Smooth muscle cell (in vitro differentiated cells): ENCODE measurements at regions not wholly inside any gene's neighbourhood (a gene's known extent, or its start where the extent isn't known, plus 50 kb on each side); places are given as distances from the start of the nearest gene placed in this dataset.

Source experiments
- DNase-seq: peaks from one replicate; lab custom pipeline; 2025; ENCODE audit not compliant: unreplicated experiment; lab: John Stamatoyannopoulos, UW
- H2AFZ ChIP-seq: fragments of 200-600 bp; sonication (generic); 2 replicates; pipeline ENCODE4 v1.6.0; 2016; ENCODE audit warnings: antibody characterized with exemption, low read depth, mild to moderate bottlenecking
- H3F3A ChIP-seq: fragments of 200-600 bp; sonication (generic); 2 replicates; pipeline ENCODE4 v1.6.0; 2017; ENCODE audit warnings: antibody characterized with exemption, low read depth
- H3K27ac ChIP-seq: fragments of 200-600 bp; sonication (generic); 2 replicates; pipeline ENCODE4 v1.5.1; 2016; ENCODE audit warnings: low read depth, mild to moderate bottlenecking
- H3K27me3 ChIP-seq: fragments of 200-600 bp; sonication (generic); 2 replicates; pipeline ENCODE4 v1.6.1; 2016; ENCODE audit warnings: low read depth, mild to moderate bottlenecking
- H3K36me3 ChIP-seq: fragments of 200-600 bp; sonication (generic); 2 replicates; pipeline ENCODE4 v1.5.1; 2016; ENCODE audit warnings: low read depth
- H3K4me1 ChIP-seq: fragments of 200-600 bp; sonication (generic); 2 replicates; pipeline ENCODE4 v1.5.1; 2016; ENCODE audit warnings: low read depth
- H3K4me2 ChIP-seq: fragments of 200-600 bp; sonication (generic); 2 replicates; pipeline ENCODE4 v1.6.0; 2016; ENCODE audit warnings: mild to moderate bottlenecking
- H3K4me3 ChIP-seq: fragments of 200-600 bp; sonication (generic); 2 replicates; pipeline ENCODE4 v1.5.1; 2016; ENCODE audit warnings: mild to moderate bottlenecking
- H3K79me2 ChIP-seq: fragments of 200-600 bp; sonication (generic); 2 replicates; pipeline ENCODE4 v1.6.0; 2016; ENCODE audit warnings: low read depth, mild to moderate bottlenecking
- H3K9ac ChIP-seq: fragments of 200-600 bp; sonication (generic); 2 replicates; pipeline ENCODE4 v1.6.0; 2016; ENCODE audit warnings: low read depth
- H3K9me3 ChIP-seq: fragments of 200-600 bp; sonication (generic); replicated peaks from 2 replicates; pipeline ENCODE4 v1.5.1; 2016; ENCODE audit warnings: low read depth
- H4K20me1 ChIP-seq: fragments of 200-600 bp; sonication (generic); 2 replicates; pipeline ENCODE4 v1.6.0; 2016; ENCODE audit warnings: low read depth
- WGBS: methylation state at CpG from one replicate; pipeline ENCODE4 v1.1.7; 2016; ENCODE audit warnings: low lambda C conversion rate; 5-methylcytosine and 5-hydroxymethylcytosine counted together
- TF ChIP-seq, protein P1 (sequence below): fragments of 200-600 bp; sonication (generic); IDR thresholded peaks from 2 replicates; pipeline ENCODE4 v1.5.1; 2017; ENCODE audit warnings: borderline replicate concordance, mild to moderate bottlenecking, antibody characterized with exemption; ENCODE audit not compliant: insufficient read depth, poor library complexity, severe bottlenecking

GRCh38 chr4:4759883-4760282, 99.6 kb upstream of the MSX1 start:
- Histone ChIP-seq H3K79me2 (no peaks in the 10 kb centered on the region), H2AFZ (no peak overlapping the region), H3K4me3 (no peak overlapping the region), H3K27ac (no peak overlapping the region), H3K9me3 (no peaks in the 10 kb centered on the region), H3F3A (peaks cover 9% of the 10 kb centered on the region), H4K20me1 (no peaks in the 10 kb centered on the region), H3K4me2 (no peak overlapping the region), H3K4me1 (peaks cover 26% of the 10 kb centered on the region), H3K9ac (no peak overlapping the region), H3K27me3 (no peaks in the 10 kb centered on the region), H3K36me3 (no peaks in the 10 kb centered on the region)
- TF ChIP-seq, protein P1, sequence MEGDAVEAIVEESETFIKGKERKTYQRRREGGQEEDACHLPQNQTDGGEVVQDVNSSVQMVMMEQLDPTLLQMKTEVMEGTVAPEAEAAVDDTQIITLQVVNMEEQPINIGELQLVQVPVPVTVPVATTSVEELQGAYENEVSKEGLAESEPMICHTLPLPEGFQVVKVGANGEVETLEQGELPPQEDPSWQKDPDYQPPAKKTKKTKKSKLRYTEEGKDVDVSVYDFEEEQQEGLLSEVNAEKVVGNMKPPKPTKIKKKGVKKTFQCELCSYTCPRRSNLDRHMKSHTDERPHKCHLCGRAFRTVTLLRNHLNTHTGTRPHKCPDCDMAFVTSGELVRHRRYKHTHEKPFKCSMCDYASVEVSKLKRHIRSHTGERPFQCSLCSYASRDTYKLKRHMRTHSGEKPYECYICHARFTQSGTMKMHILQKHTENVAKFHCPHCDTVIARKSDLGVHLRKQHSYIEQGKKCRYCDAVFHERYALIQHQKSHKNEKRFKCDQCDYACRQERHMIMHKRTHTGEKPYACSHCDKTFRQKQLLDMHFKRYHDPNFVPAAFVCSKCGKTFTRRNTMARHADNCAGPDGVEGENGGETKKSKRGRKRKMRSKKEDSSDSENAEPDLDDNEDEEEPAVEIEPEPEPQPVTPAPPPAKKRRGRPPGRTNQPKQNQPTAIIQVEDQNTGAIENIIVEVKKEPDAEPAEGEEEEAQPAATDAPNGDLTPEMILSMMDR, result no peak
- DNase-seq, result no peak
- 29% methylated on average over 7 of the region's 7 CpGs for WGBS

DNA sequence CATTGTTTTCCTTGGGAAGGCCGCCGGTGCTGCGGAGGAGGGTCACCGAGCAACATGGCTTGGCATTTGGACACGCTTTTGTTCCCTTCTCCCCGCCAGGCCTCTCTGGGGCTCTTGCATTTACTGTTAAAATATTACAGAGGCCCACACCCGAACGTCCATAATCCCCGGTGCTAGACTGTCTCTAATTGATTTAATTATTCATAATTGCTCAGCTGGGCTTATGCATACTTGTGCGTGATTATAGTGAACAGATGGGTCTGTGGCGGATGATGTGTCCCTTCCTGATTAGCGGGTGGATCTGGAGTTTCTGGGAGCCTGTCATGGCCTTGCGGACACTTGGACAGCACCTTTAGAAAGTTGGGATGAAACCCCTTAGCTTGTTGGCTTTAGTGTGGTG, 100.2 kb upstream of the MSX1 start:
- Histone ChIP-seq H3K4me1 (peaks cover 26% of the 10 kb centered on the region), H3F3A (peaks cover 9% of the 10 kb centered on the region), H2AFZ (no peak overlapping the region), H3K36me3 (no peaks in the 10 kb centered on the region), H3K27me3 (no peaks in the 10 kb centered on the region), H3K9ac (no peak overlapping the region), H3K4me2 (no peak overlapping the region), H3K4me3 (no peak overlapping the region), H3K27ac (no peak overlapping the region), H4K20me1 (no peaks in the 10 kb centered on the region), H3K79me2 (no peaks in the 10 kb centered on the region), H3K9me3 (no peaks in the 10 kb centered on the region)
- DNase-seq, result no peak
- 84% methylated on average over 13 of the region's 13 CpGs for WGBS
- TF ChIP-seq, protein P1, result no peak

DNA sequence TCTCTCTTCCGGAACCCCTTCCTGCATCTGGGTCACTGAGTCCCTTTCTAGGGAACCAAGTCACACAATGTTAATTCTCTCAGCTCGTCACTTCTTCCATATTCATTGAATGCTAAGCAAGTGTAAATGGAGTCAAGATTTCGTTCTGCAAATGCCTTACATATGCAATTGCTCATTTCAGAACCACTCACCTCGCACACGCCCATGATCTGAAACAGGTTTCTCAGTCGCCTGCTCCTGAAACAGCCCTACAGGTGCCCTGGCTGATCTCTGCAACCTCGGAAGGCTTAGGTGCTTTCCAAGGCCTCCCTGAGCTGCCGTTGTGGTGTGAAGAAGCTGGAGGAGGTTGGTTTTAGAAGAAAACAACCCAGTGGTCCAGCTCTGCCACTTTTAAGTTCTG, 100.8 kb upstream of the MSX1 start:
- Histone ChIP-seq H3K9me3 (no peaks in the 10 kb centered on the region), H3K79me2 (no peaks in the 10 kb centered on the region), H3F3A (peaks cover 9% of the 10 kb centered on the region), H3K36me3 (no peaks in the 10 kb centered on the region), H3K27ac (no peak overlapping the region), H3K9ac (no peak overlapping the region), H3K4me3 (no peak overlapping the region), H2AFZ (no peak overlapping the region), H3K27me3 (no peaks in the 10 kb centered on the region), H4K20me1 (no peaks in the 10 kb centered on the region), H3K4me2 (no peak overlapping the region), H3K4me1 (peaks cover 21% of the 10 kb centered on the region)
- 85% methylated on average over 8 of the region's 8 CpGs for WGBS
- DNase-seq, result no peak
- TF ChIP-seq, protein P1, result no peak

GRCh38 chr4:4755306-4755705, 104.2 kb upstream of the MSX1 start:
- no peaks in the 10 kb centered on the region for H3K36me3 ChIP-seq
- no peaks in the 10 kb centered on the region for H3K27me3 ChIP-seq
- DNase-seq, result no peak
- H3F3A ChIP-seq, result no peaks in the 10 kb centered on the region
- H3K9me3 ChIP-seq, result no peaks in the 10 kb centered on the region
- H3K4me3 ChIP-seq, result no peak overlapping the region
- no peak overlapping the region for H3K4me2 ChIP-seq
- TF ChIP-seq, protein P1, result no peak
- no peaks in the 10 kb centered on the region for H3K79me2 ChIP-seq
- no peaks in the 10 kb centered on the region for H4K20me1 ChIP-seq
- WGBS, result 84% methylated on average over 3 of the region's 3 CpGs
- H3K9ac ChIP-seq, result no peak overlapping the region
- H3K4me1 ChIP-seq, result peaks cover 5% of the 10 kb centered on the region
- no peak overlapping the region for H2AFZ ChIP-seq
- no peak overlapping the region for H3K27ac ChIP-seq
